Keratinocyte (primary cell): ENCODE measurements at regions not wholly inside any gene's neighbourhood (a gene's known extent, or its start where the extent isn't known, plus 50 kb on each side); places are given as distances from the start of the nearest gene placed in this dataset.

Experiments used
- DNase-seq: peaks from one replicate; pipeline ENCODE4 v3.0.0-alpha.2; 2011; ENCODE audit warnings: low read depth, missing footprints, low spot score
- FAIRE-seq: peaks from 2 replicates; lab custom pipeline; 2011; peaks lifted over from hg19 to GRCh38; lab: Jason Lieb, UNC
- H2AFZ ChIP-seq: 2 replicates; pipeline ENCODE4 v1.6.0; 2012; ENCODE audit warnings: low read length, control low read depth, inconsistent platforms; ENCODE audit not compliant: control insufficient read depth
- H3K27ac ChIP-seq: 2 replicates; pipeline ENCODE4 v1.5.1; 2011; ENCODE audit warnings: low read length; ENCODE audit not compliant: control insufficient read depth, insufficient read depth
- H3K27me3 ChIP-seq: 3 replicates; pipeline ENCODE4 v1.6.0; 2011; ENCODE audit warnings: low read length; ENCODE audit not compliant: control insufficient read depth, insufficient read depth; ENCODE audit errors: extremely low read depth
- H3K36me3 ChIP-seq, 2 experiments: 2 replicates in 1 of 2; 3 replicates in 1 of 2; pipeline ENCODE4 v1.5.1; 2011; ENCODE audit warnings: low read length in 2 of 2, mild to moderate bottlenecking in 1 of 2; ENCODE audit not compliant: control insufficient read depth in 2 of 2, insufficient read depth in 2 of 2; ENCODE audit errors: extremely low read depth in 1 of 2
- H3K4me1 ChIP-seq: 3 replicates; pipeline ENCODE4 v1.5.1; 2011; ENCODE audit warnings: low read length; ENCODE audit not compliant: control insufficient read depth, insufficient read depth; ENCODE audit errors: extremely low read depth
- H3K4me2 ChIP-seq: 3 replicates; pipeline ENCODE4 v1.6.0; 2011; ENCODE audit warnings: low read depth, low read length; ENCODE audit not compliant: control insufficient read depth, insufficient read depth; ENCODE audit errors: extremely low read depth
- H3K4me3 ChIP-seq, 3 experiments: fragments of 200-600 bp in 1 of 3; sonication (generic) in 1 of 3; 2 replicates in 2 of 3; 3 replicates in 1 of 3; pipeline ENCODE4 v1.5.1; 2011 to 2016; ENCODE audit warnings: low read length in 3 of 3, mild to moderate bottlenecking in 3 of 3, control low read depth in 2 of 3, inconsistent platforms in 1 of 3, low read depth in 1 of 3, mixed read lengths in 1 of 3, mixed run types in 1 of 3, moderate library complexity in 1 of 3; ENCODE audit not compliant: control insufficient read depth in 2 of 3, insufficient read depth in 2 of 3; ENCODE audit errors: extremely low read depth in 1 of 3
- H3K79me2 ChIP-seq: 2 replicates; pipeline ENCODE4 v1.6.0; 2012; ENCODE audit warnings: low read length; ENCODE audit not compliant: control insufficient read depth, insufficient read depth
- H3K9ac ChIP-seq: 3 replicates; pipeline ENCODE4 v1.6.0; 2011; ENCODE audit warnings: low read length; ENCODE audit not compliant: control insufficient read depth, insufficient read depth; ENCODE audit errors: extremely low read depth
- H3K9me1 ChIP-seq: 3 replicates; pipeline ENCODE4 v1.6.0; 2011; ENCODE audit warnings: low read length; ENCODE audit not compliant: control insufficient read depth, insufficient read depth; ENCODE audit errors: extremely low read depth
- H3K9me3 ChIP-seq: 2 replicates; pipeline ENCODE4 v1.5.1; 2012; ENCODE audit warnings: low read depth, low read length; ENCODE audit not compliant: control insufficient read depth
- H4K20me1 ChIP-seq: 3 replicates; pipeline ENCODE4 v1.6.0; 2011; ENCODE audit warnings: low read length; ENCODE audit not compliant: control insufficient read depth, insufficient read depth; ENCODE audit errors: extremely low read depth
- CTCF ChIP-seq, 3 experiments: IDR thresholded peaks in 1 of 3; conservative IDR thresholded peaks in 1 of 3; optimal IDR thresholded peaks in 1 of 3; 2 replicates in 2 of 3; 3 replicates in 1 of 3; pipeline versions ENCODE3 to v1.5.1; 2011; ENCODE audit warnings: low read length in 3 of 3, mild to moderate bottlenecking in 3 of 3, moderate library complexity in 2 of 3, control low read depth in 1 of 3, inconsistent platforms in 1 of 3; ENCODE audit not compliant: insufficient read depth in 2 of 3; ENCODE audit errors: extremely low read depth in 1 of 3
- EZH2 ChIP-seq: IDR thresholded peaks from one replicate; pipeline ENCODE4 v1.6.1; 2012; ENCODE audit warnings: inconsistent platforms, mild to moderate bottlenecking, low read length, moderate library complexity
- dilution Hi-C: fragments of 300-500 bp; cut with MboI; formaldehyde crosslinking; loops from one replicate; pipeline ENCODE4 v1.7.0; 2020; ENCODE audit warnings: low sequenced_read_pairs; ENCODE audit not compliant: extremely low pct_ligation_motif_present

- Histone ChIP-seq H3K27ac (no peak overlapping the region), H3K36me3 (no peaks in the 10 kb centered on the region), H3K27me3 (no peaks in the 10 kb centered on the region), H4K20me1 (no peaks in the 10 kb centered on the region), H3K9me1 (no peaks in the 10 kb centered on the region), H3K79me2 (no peaks in the 10 kb centered on the region), H2AFZ (no peak overlapping the region), H3K9ac (no peak overlapping the region), H3K4me1 (peaks cover 15% of the 10 kb centered on the region), H3K9me3 (no peaks in the 10 kb centered on the region), H3K4me2 (no peak overlapping the region), H3K4me3 (no peak overlapping the region)
- no peak for TF ChIP-seq CTCF (optimal IDR thresholded peaks at IDR 0.05 in 1 of 3, IDR thresholded peaks at IDR 0.05 in 1 of 3, conservative IDR thresholded peaks at IDR 0.05 in 1 of 3; ENCODE audit: extremely low read depth in 1 of 3, insufficient read depth in 2 of 3, low read length in 3 of 3)
- TF ChIP-seq EZH2, result no peak
- DNase-seq (no peak), FAIRE-seq (no peak)
- dilution Hi-C loops, result no loop called here
Observed at GRCh38 chr6:139985236-139985815, 610.9 kb upstream of the CITED2 start.

DNA sequence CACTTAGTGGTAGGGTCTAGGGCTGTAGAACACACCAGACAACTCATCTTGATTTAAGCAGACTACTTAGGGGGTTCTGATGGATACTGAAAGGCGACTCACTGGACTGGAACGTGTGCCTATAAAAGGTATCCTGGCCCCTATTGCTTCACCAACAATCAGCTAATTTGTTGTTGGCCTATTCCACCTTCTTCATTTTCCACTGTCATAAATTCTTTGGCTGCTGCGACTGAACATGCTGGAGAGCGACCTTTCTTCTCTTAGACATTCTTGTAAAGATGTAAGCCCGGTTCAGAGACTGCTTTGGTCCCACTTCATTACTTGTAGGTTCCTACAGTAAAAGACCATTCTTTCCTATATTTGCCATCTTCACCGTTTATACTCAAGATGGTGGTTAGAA is 609.9 kb upstream of the CITED2 start:
- no peaks in the 10 kb centered on the region for H3K79me2 ChIP-seq
- FAIRE-seq, result no peak
- H3K36me3 ChIP-seq, result no peaks in the 10 kb centered on the region
- no peak overlapping the region for H2AFZ ChIP-seq
- TF ChIP-seq CTCF (optimal IDR thresholded peaks at IDR 0.05 in 1 of 3, IDR thresholded peaks at IDR 0.05 in 1 of 3, conservative IDR thresholded peaks at IDR 0.05 in 1 of 3; ENCODE audit: extremely low read depth in 1 of 3, insufficient read depth in 2 of 3, low read length in 3 of 3) (no peak), EZH2 (no peak)
- no peak overlapping the region for H3K4me3 ChIP-seq
- no peaks in the 10 kb centered on the region for H4K20me1 ChIP-seq
- H3K27me3 ChIP-seq, result no peaks in the 10 kb centered on the region
- dilution Hi-C loops, result no loop called here
- no peak overlapping the region for H3K27ac ChIP-seq
- H3K4me1 ChIP-seq, result peaks cover 15% of the 10 kb centered on the region
- no peaks in the 10 kb centered on the region for H3K9me1 ChIP-seq
- H3K9me3 ChIP-seq, result no peaks in the 10 kb centered on the region
- no peak overlapping the region for H3K9ac ChIP-seq
- H3K4me2 ChIP-seq, result no peak overlapping the region
- DNase-seq, result no peak
